ENCODE measurements at regions not wholly inside any gene's neighbourhood (a gene's known extent, or its start where the extent isn't known, plus 50 kb on each side); places are given as distances from the start of the nearest gene placed in this dataset.

- H3K27ac ChIP-seq (ENCODE audit: low read length) = no peak overlapping the region
- TF ChIP-seq MXI1 (conservative IDR thresholded peaks at IDR 0.05; ENCODE audit: poor library complexity, severe bottlenecking) (no peak), CTCF (IDR thresholded peaks at IDR 0.05; ENCODE audit: poor library complexity, severe bottlenecking) (no peak), TAF1 (IDR thresholded peaks at IDR 0.05; ENCODE audit: low read depth) (no peak), EZH2 (IDR thresholded peaks at IDR 0.05; ENCODE audit: borderline replicate concordance, insufficient read depth, low read length, poor library complexity, severe bottlenecking) (no peak), EP300 (conservative IDR thresholded peaks at IDR 0.05; ENCODE audit: poor library complexity, severe bottlenecking) (no peak), POLR2AphosphoS5 (IDR thresholded peaks at IDR 0.05) (no peak), REST (IDR thresholded peaks at IDR 0.05; ENCODE audit: borderline replicate concordance) (no peak), RAD21 (conservative IDR thresholded peaks at IDR 0.05) (no peak), SMC3 (conservative IDR thresholded peaks at IDR 0.05; ENCODE audit: poor library complexity) (no peak)
- H3F3A ChIP-seq (ENCODE audit: insufficient read depth, low read length, poor library complexity, severe bottlenecking) = no peaks in the 10 kb centered on the region
- H3K9me2 ChIP-seq (ENCODE audit: insufficient read depth, low read length) = no peaks in the 10 kb centered on the region
- H3K36me3 ChIP-seq (ENCODE audit: insufficient read depth, low read length) = no peaks in the 10 kb centered on the region
- no peaks in the 10 kb centered on the region for H4K20me1 ChIP-seq (ENCODE audit: insufficient read depth)
- no peaks in the 10 kb centered on the region for H3K27me3 ChIP-seq (ENCODE audit: insufficient read depth, low read depth, low read length)
- H3K4me2 ChIP-seq (ENCODE audit: low read length) = no peak overlapping the region
- H3K9ac ChIP-seq (ENCODE audit: low read length) = no peak overlapping the region
- H3K4me3 ChIP-seq (ENCODE audit: low read length) = no peak overlapping the region
- no peaks in the 10 kb centered on the region for H3K9me3 ChIP-seq (ENCODE audit: low read length)
- no peak overlapping the region for H2AFZ ChIP-seq (ENCODE audit: low read depth, low read length)
- H3K79me2 ChIP-seq (replicated peaks; ENCODE audit: insufficient read depth, low read length) = no peaks in the 10 kb centered on the region
These were observed 318.8 kb downstream of the SLITRK1 start for GRCh38 chr13:83563499-83563898.

- Histone ChIP-seq H3K27ac (ENCODE audit: low read length) (no peak overlapping the region), H2AFZ (ENCODE audit: low read depth, low read length) (no peak overlapping the region), H3K9me2 (ENCODE audit: insufficient read depth, low read length) (no peaks in the 10 kb centered on the region), H3K9me3 (ENCODE audit: low read length) (no peaks in the 10 kb centered on the region), H3K4me3 (ENCODE audit: low read length) (no peak overlapping the region), H3K4me2 (ENCODE audit: low read length) (no peak overlapping the region), H4K20me1 (ENCODE audit: insufficient read depth) (no peaks in the 10 kb centered on the region), H3K27me3 (ENCODE audit: insufficient read depth, low read depth, low read length) (no peaks in the 10 kb centered on the region), H3K9ac (ENCODE audit: low read length) (no peak overlapping the region), H3K36me3 (ENCODE audit: insufficient read depth, low read length) (no peaks in the 10 kb centered on the region), H3F3A (ENCODE audit: insufficient read depth, low read length, poor library complexity, severe bottlenecking) (no peaks in the 10 kb centered on the region), H3K79me2 (replicated peaks; ENCODE audit: insufficient read depth, low read length) (no peaks in the 10 kb centered on the region)
- no peak for TF ChIP-seq CTCF (IDR thresholded peaks at IDR 0.05; ENCODE audit: poor library complexity, severe bottlenecking)
- TF ChIP-seq TAF1 (IDR thresholded peaks at IDR 0.05; ENCODE audit: low read depth) = no peak
- TF ChIP-seq MXI1 (conservative IDR thresholded peaks at IDR 0.05; ENCODE audit: poor library complexity, severe bottlenecking) = no peak
- no peak for TF ChIP-seq POLR2AphosphoS5 (IDR thresholded peaks at IDR 0.05)
- no peak for TF ChIP-seq REST (IDR thresholded peaks at IDR 0.05; ENCODE audit: borderline replicate concordance)
- no peak for TF ChIP-seq EP300 (conservative IDR thresholded peaks at IDR 0.05; ENCODE audit: poor library complexity, severe bottlenecking)
- TF ChIP-seq SMC3 (conservative IDR thresholded peaks at IDR 0.05; ENCODE audit: poor library complexity) = no peak
- no peak for TF ChIP-seq EZH2 (IDR thresholded peaks at IDR 0.05; ENCODE audit: borderline replicate concordance, insufficient read depth, low read length, poor library complexity, severe bottlenecking)
- no peak for TF ChIP-seq RAD21 (conservative IDR thresholded peaks at IDR 0.05)
These were observed 324.4 kb downstream of the SLITRK1 start for GRCh38 chr13:83557845-83558244.
